ENCODE measurements at regions not wholly inside any gene's neighbourhood (a gene's known extent, or its start where the extent isn't known, plus 50 kb on each side); places are given as distances from the start of the nearest gene placed in this dataset.

GRCh38 chr6:117168296-117169063 is 96.9 kb upstream of the VGLL2 start:
- TF ChIP-seq CTCF (IDR thresholded peaks at IDR 0.05; ENCODE audit: low read length) (no peak), EZH2 (IDR thresholded peaks at IDR 0.05; ENCODE audit: borderline replicate concordance, low read length) (no peak)
